NCI-H82 treated with DMSO at 0.1 percent for 48 hours (cell line): ENCODE measurements at regions not wholly inside any gene's neighbourhood (a gene's known extent, or its start where the extent isn't known, plus 50 kb on each side); places are given as distances from the start of the nearest gene placed in this dataset.

Experiments used
- DNase-seq: peaks from one replicate; lab custom pipeline; 2025; ENCODE audit not compliant: unreplicated experiment; lab: John Stamatoyannopoulos, UW

DNA sequence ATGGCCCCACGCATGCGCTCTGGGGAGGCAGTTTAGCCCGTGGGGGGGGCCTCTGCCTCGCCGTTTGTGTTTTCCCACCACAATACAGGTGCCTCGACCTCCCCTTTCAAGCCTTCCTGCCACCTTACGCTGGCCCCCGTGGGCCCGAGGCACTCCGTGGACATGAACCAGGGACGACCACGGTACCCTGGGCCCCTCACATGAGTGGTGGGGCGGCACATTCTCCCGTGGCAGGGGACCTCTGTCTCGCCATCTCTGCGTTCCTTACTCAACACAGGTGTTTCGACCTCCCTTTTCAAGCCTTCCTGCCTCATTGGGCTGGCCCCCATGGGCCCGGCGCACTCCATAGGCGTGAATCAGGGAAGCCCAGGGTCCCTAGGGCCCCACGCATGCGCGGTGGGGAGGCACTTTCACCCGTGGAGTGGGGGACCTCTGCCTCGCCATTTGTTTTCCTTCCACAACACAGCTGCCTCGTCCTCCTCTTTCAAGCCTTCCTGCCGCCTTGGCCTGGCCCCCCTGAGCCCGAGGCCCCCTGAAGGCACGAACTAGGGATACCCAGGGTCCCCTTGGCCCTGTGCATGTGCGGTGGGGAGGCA lies 339.5 kb downstream of the ALG10 start:
- DNase-seq, result no peak

DNA sequence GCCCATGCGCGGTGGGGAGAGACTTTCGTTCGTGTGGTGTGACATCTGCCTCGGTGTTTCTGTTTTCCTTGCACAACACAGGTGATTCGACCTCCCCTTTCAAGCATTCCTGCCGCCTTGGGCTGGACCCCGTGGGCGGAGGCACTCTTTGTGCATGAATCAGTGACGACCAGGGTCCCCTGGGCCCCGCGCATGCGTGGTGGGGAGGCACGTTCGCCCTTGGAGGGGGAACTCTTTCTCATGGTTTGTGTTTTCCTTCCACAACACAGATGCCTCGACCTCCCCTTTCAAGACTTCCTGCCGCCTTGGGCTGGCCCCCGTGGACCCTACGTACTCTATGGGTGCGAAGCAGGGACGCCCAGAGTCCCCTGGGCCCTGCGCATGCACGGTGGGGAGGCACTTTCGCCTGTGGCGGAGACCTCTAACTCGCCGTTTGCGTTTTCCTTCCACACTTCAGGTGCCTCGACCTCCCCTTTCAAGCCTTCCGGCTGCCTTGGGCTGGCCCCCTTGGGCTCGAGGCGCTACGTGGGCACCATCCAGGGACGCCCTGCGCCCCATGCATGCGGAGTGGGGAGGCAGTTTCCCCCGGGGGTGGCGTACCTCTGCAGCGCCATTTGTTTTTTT lies 340.9 kb downstream of the ALG10 start:
- no peak for DNase-seq

DNA sequence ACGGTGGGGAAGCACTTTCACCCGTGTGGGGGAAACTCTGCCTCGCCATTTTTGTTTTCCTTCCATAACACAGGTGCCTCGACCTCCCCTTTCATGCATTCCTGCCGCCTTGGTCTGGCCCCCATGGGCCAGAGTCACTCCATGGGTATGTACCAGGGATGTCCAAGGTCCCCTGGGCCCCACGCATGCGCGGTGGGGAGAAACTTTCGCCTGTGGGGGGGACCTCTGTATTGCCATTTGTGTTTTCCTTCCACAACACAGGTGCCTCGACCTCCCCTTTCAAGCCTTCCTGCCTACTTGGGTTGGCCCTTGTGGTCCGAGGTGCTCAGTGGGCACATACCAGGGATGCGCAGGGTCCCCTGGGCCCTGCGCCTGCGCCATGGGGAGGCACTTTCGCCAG lies 345.8 kb downstream of the ALG10 start:
- DNase-seq, result no peak

DNA sequence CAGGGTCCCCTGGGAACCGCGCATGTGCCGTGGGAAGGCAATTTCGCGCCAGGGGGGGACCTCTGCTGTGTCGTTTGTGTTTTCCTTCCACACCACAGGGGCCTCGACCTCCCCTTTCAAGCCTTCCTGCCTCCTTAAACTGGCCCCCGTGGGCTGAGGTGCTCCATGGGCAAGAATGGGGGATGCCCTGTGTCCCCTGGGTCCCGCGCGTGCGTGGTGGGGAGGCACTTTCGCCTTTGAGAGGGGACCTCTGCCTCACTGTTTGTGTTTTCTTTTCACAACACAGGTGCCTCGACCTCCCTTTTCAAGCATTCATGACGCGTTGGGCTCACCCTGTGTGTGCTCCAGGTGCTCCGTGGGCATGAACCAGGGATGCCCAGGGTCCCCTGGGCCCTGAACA lies 348.8 kb downstream of the ALG10 start:
- no peak for DNase-seq

DNA sequence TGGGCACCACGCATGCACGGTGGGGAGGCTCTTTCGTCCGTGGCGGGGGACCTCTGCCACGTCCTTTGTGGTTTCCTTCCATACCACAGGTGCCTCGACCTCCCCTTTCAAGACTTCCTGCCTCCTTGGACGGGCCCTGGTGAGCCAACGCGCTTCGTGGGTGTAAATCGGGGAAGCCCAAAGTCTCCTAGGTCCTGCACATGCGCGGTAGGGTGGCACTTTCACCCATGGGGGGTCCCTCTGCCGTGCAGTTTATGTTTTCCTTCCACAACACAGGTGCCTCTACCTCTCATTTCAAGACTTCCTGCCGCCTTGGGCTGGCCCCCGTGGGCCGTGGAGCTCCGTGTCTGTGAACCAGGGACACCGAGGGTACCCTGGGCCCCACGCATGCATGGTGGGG lies 349.7 kb downstream of the ALG10 start:
- no peak for DNase-seq

DNA sequence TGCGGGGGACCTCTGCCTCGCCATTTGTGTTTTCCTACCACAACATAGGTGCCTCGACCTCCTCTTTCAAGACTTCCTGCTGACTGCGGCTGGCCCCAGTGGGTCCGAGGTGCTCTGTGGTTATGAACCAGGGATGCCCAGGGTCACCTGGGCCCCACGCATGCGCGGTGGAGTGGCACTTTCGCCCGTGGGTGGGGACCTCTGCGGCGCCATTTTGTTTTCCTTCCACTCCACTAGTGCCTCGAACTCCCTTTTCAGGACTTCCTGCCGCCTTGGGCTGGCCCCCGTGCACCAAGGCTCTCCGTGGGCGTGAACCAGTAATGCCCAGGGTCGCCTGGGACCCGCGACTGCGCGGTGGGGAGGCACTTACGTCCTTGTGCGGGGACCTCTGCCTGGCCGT lies 351.6 kb downstream of the ALG10 start:
- no peak for DNase-seq

DNA sequence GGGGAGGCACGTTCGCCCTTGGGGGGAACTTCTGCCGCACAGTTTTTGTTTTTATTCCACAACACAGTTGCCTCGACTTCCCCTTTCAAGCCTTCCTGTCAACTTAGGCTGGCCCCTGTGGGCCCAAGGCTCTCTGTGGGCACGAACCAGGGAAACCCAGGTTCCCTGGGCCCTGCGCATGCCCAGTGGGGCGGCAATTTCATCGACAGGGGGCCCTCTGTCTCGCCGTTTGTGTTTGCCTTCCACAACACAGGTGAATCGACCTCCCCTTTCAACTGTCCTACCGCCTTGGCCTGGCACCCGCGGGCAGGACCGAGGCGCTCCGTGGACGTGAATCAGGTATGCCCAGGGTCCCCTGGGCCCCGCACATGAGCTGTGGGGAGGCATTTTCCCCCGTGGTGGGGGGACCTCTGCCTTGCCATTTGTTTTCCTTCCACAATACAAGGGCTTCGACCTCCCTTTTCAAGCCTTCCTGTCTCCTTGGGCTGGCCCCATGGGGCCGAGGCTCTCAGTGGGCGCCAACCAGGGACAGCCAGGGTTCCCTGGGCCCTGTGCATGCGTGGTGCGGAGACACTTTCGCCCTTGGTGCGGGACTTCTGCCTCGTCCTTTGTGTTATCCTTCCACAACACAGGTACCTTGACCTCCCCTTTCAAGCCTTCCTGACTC lies 354.0 kb downstream of the ALG10 start:
- DNase-seq, result no peak

DNA sequence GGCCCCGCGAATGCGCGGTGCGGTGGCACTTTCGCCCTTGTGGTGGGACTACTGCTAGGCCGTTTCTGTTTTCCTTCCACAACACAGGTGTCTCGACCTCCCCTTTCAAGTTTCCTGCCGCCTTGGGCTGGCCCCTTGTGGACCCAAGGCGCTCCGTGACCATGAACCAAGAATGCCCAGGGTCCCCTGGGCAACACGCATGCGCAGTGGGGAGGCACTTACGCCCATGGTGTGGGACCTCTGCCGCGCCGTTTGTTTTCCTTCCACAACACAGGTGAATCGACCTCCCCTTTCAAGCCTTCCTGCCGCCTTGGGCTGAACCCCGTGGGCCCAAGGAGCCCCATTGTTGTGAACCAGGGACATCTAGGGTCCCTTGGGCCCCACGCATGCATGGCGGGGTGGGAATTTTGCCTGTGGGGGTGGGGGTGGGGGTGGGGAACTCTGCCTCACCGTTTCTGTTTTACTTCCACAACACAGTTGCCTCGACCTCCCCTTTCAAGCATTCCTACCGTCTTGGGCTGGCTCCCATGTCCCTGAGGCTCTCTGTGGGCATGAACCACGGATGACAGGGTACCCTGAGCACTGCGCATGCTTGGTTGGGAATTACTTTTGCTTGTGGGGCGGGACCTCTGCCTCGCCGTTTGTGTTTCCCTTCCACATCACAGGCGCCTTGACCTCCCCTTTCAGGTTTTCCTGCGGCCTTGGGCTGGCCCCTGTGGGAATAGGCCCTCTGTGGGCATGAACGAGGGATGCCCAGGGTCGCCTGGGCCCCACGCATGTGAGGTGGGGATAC lies 355.1 kb downstream of the ALG10 start:
- no peak for DNase-seq

DNA sequence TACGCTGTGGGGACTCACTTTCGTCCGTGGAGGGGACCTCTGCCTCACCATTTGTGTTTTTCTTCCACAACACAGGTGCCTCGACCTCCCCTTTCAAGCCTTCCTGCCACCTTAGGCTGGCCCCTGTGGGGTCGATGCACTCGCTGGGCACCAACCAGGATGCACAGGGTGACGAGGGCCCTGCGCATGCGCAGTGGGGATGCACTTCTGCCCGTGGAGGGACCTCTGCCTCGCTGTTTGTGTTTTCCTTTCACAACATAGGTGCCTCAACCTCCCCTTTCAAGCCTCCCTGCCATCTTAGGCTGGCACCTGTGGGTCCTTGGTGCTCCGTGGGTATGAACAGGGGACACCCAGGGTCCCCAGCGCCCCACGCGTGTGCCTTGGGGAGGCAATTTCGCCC lies 356.8 kb downstream of the ALG10 start:
- DNase-seq, result no peak

DNA sequence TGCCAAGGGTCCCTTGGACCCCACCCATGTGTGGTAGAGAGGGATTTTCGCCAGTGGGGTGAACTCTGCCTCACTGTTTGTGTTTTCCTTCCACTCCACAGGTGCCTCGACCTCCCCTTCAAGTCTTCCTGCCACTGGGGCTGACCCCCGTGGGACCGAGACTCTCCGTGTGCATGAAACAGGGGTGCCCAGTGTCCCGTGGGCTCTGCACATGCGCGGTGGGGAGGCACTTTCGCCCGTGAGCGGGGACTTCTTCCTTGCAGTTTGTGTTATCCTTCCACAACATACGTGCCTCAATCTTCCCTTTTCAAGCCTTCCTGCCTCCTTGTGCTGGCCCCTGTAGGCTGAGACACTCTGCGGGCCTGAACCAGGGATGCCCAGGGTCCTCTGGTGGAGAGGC lies 362.4 kb downstream of the ALG10 start:
- DNase-seq, result no peak

DNA sequence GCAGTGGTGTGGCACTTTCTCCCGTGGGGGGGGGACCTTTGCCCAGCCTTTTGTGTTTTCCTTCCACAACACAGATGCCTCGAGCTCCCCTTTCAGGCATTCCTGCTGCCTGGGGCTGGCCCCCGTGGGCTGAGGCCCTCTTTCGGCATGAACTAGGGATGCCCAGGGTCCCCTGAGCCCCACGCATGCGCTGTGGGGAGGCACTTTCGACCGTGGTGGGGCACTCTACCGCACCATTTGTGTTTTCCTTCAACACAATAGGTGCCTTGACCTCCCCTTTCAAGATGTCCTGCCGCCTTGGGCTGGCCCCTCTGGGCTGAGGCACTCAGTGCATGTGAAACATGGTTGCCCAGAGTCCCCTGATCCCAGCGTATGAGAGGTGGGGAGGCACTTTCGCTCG lies 363.7 kb downstream of the ALG10 start:
- DNase-seq, result no peak

DNA sequence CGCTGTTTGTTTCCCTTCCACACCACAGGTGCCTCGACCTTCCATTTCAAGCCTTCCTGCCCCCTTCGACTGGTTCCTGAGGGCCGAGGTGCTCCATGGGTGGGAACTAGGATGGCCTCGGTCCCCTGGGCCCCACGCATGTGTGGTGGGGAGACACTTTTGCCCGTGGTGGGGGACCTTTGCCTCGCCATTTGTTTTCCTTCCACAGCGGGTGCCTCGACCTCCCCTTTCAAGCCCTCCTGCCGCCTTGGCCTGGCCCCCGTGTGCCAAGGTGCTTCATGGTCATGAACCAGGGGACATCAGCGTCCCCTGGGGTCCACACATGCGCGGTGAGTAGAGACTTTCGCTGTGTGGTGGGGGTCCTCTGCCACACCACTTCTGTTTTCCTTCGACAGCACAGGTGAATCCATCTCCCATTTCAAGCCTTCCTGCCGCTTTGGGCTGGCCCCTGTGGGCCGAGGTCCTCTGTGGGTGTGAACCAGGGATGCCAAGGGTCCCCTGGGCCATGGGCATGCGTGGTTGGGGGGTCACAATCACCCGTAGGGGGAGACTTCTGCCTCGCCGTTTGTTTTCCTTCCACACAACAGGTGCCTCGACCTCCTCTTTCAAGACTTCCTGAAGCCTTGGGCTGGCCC lies 364.4 kb downstream of the ALG10 start:
- DNase-seq, result no peak

DNA sequence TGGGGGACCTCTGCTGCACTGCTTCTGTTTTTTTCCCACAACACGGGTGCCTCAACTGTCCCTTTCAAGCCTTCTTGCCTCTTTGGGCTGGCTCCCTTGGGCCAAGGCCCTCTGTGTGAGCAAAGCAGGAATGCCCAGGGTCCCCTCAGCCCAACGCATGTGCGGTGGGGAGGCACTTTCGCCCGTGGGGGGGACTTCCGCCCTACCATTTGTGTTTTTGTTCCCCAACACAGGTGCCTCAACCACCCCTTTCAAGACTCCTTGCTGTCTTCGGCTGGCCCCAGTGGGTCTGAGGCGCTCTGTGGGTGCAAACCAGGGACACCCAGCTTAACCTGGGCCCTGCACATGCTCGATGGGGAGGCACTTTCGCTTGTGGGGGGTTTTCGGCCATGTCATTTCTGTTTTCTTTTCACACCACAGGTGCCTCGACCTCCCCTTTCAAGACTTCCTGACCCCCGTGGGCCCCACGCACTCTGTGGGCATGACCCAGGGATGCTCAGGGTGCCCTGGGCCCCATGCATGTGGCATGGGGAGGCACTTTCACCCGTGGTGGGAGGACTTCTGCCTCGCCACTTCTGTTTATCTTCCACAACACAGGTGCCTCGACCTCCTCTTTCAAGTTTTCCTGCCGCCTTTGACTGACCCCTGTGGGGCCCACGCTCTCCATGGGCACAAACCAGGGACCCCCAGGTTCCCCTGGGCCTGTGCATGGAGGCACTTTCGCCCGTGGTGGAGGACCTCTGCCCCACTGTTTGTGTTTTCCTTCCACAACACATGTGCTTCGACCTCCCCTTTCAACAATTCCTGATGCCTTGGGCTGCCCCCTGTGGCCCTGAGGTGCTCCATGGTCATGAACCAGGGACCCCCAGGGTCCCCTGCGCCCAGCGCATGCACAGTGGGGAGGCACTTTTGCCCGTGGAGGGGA lies 365.7 kb downstream of the ALG10 start:
- DNase-seq, result no peak

DNA sequence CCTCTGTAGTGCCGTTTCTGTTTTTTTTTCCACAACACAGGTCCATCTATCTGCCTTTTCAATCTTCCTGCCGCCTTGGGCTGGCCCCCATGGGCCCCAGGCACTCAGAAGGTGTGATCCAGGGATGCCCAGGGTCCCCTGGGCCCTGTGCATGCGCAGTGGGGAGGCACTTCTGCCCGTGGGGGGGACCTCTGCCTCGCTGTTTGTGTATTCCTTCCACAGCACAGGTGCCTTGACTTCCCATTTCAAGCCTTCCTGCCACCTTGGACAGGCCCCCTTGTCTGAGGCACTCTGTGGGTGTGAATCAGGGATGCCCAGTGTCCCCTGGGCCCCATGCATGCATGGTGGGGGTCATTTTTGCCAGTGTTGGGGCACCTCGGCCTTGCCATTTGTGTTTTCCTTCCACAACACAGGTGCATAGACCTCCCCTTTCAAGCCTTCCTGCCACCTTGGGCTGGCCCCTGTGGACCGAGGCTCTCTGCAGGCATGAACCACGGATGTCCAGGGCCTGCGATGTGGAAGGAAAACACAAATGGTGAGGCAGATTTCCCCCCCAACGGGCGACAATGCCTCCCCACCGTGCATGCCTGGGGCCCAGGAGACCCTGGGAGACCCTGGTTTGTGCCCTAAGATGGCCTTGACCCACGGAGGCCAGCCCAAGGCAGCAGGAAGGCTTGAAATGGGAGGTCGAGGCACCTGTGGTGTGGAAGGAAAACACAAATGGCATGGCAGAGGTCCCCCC lies 366.5 kb downstream of the ALG10 start:
- DNase-seq, result no peak

DNA sequence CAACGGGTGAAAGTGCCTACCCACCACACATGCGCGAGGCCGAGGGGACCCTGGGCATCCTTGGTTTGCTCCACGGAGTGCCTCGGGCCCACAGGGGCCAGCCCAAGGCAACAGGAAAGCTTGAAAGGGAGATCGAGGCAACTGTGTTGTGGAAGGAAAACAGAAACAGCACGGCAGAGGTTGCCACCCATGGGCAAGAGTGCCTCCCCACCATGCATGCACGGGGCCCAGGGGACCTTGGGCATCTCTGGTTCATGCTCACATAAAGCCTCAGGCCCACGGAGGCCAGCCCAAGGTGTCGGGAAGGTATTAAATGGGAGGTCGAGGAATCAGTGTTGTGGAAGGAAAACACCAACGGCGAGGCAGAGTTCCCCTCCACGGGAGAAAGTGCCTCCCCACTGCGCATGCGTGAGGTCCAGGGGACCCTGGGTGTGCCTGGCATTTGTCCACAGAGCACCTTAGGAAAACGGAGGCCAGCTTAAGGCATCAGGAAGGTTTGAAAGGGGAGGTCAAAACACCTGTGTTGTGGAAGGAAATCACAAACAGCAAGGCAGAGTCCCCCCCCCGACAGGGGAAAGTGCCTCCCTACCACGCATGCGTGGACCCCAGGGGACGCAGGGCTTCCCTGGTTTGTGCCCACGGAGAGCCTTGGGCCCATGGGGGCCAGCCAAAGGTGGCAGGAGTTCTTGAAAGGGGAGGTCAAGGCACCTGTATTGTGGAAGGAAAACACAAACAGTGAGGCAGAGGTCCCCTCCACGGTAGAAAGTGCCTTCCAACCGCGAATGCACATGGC lies 367.3 kb downstream of the ALG10 start:
- DNase-seq, result no peak

DNA sequence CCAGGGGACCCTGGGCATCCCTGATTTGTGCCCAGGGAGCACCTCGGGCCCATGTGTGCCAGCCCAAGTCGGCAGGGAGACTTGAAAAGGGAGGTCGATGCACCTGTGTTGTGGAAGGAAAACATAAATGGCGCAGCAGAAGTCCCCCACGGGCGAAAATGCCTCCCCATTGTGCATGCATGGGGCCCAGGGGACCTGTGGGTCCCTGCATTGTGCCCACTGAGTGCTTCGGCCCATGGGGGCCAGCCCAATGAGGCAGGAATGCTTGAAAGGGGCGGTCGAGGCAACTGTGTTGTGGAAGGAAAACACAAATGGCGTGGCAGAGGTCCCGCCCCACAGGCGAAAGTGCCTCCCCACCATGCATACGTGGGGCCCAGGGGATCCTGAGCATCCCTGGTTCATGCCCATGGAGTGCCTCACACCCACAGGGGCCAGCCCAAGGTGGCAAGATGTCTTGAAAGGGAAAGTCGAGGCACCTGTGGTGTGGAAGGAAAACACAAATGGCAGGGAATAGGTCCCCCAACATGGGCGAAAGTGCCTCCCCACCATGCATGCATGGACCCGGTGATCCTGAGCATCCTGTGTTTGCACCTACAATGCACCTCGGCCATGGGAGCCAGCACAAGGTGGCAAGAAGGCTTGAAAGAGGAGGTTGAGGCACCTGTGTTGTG lies 368.0 kb downstream of the ALG10 start:
- no peak for DNase-seq

DNA sequence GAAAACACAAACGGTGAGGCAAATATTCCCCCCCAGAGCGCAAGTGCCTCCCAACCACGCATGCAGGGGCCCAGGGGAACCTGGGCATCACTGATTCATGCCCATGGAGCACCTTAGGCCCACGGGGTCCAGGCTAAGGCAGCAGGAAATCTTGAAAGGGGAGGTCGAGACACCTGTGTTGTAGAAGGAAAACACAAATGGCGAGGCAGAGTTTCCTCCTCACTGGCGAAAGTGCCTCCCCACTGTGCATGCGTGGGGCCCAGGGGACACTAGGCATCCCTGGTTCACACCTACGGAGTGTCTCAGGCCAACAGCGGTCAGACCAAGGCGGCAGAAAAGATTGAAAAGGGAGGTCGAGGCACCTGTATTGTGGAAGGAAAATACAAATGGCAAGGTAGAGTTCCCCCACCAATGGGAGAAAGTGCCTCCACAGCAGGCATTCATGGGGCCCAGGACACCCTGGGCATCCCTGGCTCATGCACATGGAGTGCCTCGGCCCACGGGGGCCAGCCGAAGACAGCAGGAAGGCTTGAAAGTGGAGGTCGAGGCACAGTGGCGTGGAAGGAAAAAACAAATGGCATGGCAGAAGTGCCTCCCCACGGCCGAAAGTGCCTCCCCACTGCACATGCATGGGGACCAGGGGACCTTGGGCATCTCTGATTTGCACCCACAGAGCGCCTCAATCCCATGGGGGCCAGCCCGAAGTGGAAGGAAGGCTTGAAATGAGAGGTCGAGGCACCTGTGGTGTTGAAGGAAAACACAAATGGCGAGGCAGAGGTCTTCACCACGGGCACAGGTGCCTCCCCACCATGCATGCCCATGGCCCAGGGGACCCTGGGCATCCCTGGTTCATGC lies 368.8 kb downstream of the ALG10 start:
- DNase-seq, result no peak
